ENCODE measurements at regions not wholly inside any gene's neighbourhood (a gene's known extent, or its start where the extent isn't known, plus 50 kb on each side); places are given as distances from the start of the nearest gene placed in this dataset.

- no peak for TF ChIP-seq POLR2A (IDR thresholded peaks at IDR 0.05)
- TF ChIP-seq, protein P1, sequence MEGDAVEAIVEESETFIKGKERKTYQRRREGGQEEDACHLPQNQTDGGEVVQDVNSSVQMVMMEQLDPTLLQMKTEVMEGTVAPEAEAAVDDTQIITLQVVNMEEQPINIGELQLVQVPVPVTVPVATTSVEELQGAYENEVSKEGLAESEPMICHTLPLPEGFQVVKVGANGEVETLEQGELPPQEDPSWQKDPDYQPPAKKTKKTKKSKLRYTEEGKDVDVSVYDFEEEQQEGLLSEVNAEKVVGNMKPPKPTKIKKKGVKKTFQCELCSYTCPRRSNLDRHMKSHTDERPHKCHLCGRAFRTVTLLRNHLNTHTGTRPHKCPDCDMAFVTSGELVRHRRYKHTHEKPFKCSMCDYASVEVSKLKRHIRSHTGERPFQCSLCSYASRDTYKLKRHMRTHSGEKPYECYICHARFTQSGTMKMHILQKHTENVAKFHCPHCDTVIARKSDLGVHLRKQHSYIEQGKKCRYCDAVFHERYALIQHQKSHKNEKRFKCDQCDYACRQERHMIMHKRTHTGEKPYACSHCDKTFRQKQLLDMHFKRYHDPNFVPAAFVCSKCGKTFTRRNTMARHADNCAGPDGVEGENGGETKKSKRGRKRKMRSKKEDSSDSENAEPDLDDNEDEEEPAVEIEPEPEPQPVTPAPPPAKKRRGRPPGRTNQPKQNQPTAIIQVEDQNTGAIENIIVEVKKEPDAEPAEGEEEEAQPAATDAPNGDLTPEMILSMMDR (IDR thresholded peaks at IDR 0.05 in 4 of 5, conservative IDR thresholded peaks at IDR 0.05 in 1 of 5) = no peak
- Histone ChIP-seq H3K4me3 (no peak overlapping the region), H3K27me3 (no peaks in the 10 kb centered on the region), H3K9me3 (no peaks in the 10 kb centered on the region), H3K36me3 (no peaks in the 10 kb centered on the region), H3K4me1 (no peaks in the 10 kb centered on the region), H3K27ac (no peak overlapping the region)
- intact Hi-C loops (cut with DNase I; ENCODE audit: low total_unique reads) = no loop called here
- no peak for DNase-seq
- ATAC-seq = no peak
- in situ Hi-C loops (cut with MboI; ENCODE audit: low sequenced_read_pairs in 4 of 4) = no loop called here
Observed at GRCh38 chr7:136163340-136163801, 186.2 kb upstream of the MTPN start.

DNA sequence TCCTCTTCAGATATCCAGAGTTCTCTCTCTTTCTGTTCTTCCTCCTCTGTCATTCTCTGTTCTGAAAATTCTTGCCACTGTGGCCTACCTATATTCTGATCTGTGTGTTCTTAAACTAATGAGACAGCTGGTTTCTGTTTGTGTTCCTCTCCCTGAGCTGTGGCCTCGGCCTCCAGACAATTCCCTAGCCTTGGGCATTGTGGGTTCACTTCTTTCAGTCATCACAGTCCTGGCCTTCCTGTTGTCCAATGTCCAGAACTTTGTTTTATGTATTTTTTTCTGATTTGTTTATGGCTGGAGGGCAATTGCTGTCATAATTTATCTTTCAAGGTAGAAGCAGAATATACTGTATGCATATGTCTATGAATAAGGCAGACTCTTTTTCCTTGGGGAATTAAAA, 173.2 kb upstream of the MTPN start:
- H3K27me3 ChIP-seq = no peaks in the 10 kb centered on the region
- H3K27ac ChIP-seq = no peak overlapping the region
- DNase-seq (no peak), ATAC-seq (no peak)
- no peaks in the 10 kb centered on the region for H3K9me3 ChIP-seq
- no peaks in the 10 kb centered on the region for H3K4me1 ChIP-seq
- H3K4me3 ChIP-seq = no peak overlapping the region
- intact Hi-C loops (cut with DNase I; ENCODE audit: low total_unique reads) (no loop called here), in situ Hi-C loops (cut with MboI; ENCODE audit: low sequenced_read_pairs in 4 of 4) (no loop called here)
- no peaks in the 10 kb centered on the region for H3K36me3 ChIP-seq
- TF ChIP-seq, protein P1 (IDR thresholded peaks at IDR 0.05 in 4 of 5, conservative IDR thresholded peaks at IDR 0.05 in 1 of 5) = no peak
- TF ChIP-seq POLR2A (IDR thresholded peaks at IDR 0.05) = no peak

- H3K4me1 ChIP-seq = no peaks in the 10 kb centered on the region
- no peak overlapping the region for H3K27ac ChIP-seq
- H3K4me3 ChIP-seq = no peak overlapping the region
- H3K9me3 ChIP-seq = no peaks in the 10 kb centered on the region
- no peaks in the 10 kb centered on the region for H3K27me3 ChIP-seq
- no peaks in the 10 kb centered on the region for H3K36me3 ChIP-seq
- DNase-seq (no peak), ATAC-seq (no peak)
- no peak for TF ChIP-seq POLR2A (IDR thresholded peaks at IDR 0.05)
- TF ChIP-seq, protein P1 (IDR thresholded peaks at IDR 0.05 in 4 of 5, conservative IDR thresholded peaks at IDR 0.05 in 1 of 5) = no peak
- intact Hi-C loops (cut with DNase I; ENCODE audit: low total_unique reads) = no loop called here
- in situ Hi-C loops (cut with MboI; ENCODE audit: low sequenced_read_pairs in 4 of 4) = no loop called here
Observed at GRCh38 chr7:136148920-136149319, 171.8 kb upstream of the MTPN start.

- Histone ChIP-seq H3K4me3 (no peak overlapping the region), H3K4me1 (no peaks in the 10 kb centered on the region), H3K9me3 (no peaks in the 10 kb centered on the region), H3K36me3 (no peaks in the 10 kb centered on the region), H3K27ac (no peak overlapping the region), H3K27me3 (no peaks in the 10 kb centered on the region)
- in situ Hi-C loops (cut with MboI; ENCODE audit: low sequenced_read_pairs in 4 of 4) (no loop called here), intact Hi-C loops (cut with DNase I; ENCODE audit: low total_unique reads) (no loop called here)
- TF ChIP-seq POLR2A (IDR thresholded peaks at IDR 0.05) = no peak
- TF ChIP-seq, protein P1 (IDR thresholded peaks at IDR 0.05 in 4 of 5, conservative IDR thresholded peaks at IDR 0.05 in 1 of 5) = no peak
- DNase-seq (no peak), ATAC-seq (no peak)
Observed at GRCh38 chr7:136146925-136147324, 169.8 kb upstream of the MTPN start.

- TF ChIP-seq, protein P1 (IDR thresholded peaks at IDR 0.05 in 4 of 5, conservative IDR thresholded peaks at IDR 0.05 in 1 of 5) = no peak
- TF ChIP-seq POLR2A (IDR thresholded peaks at IDR 0.05) = no peak
- no peak overlapping the region for H3K27ac ChIP-seq
- DNase-seq (no peak), ATAC-seq (no peak)
- no peaks in the 10 kb centered on the region for H3K27me3 ChIP-seq
- H3K4me1 ChIP-seq = no peaks in the 10 kb centered on the region
- no peaks in the 10 kb centered on the region for H3K9me3 ChIP-seq
- H3K36me3 ChIP-seq = no peaks in the 10 kb centered on the region
- intact Hi-C loops (cut with DNase I; ENCODE audit: low total_unique reads) (no loop called here), in situ Hi-C loops (cut with MboI; ENCODE audit: low sequenced_read_pairs in 4 of 4) (no loop called here)
- no peak overlapping the region for H3K4me3 ChIP-seq
Observed at GRCh38 chr7:136144182-136144581, 167.0 kb upstream of the MTPN start.

Data from gastrocnemius medialis (tissue), 4 donors.